Thyroid gland (tissue), 4 donors: ENCODE measurements at regions not wholly inside any gene's neighbourhood (a gene's known extent, or its start where the extent isn't known, plus 50 kb on each side); places are given as distances from the start of the nearest gene placed in this dataset.
"Not testable (repeated sequence)": the region's sequence is repeated elsewhere in the genome, so short reads cannot be mapped to it uniquely, and the experiment has no call there.

Experiments
- POLR2A ChIP-seq, 2 donors: fragments of 450-650 bp; IDR thresholded peaks; one replicate each; pipeline ENCODE4 v1.6.1; 2017; ENCODE audit warnings: antibody characterized with exemption in 2 of 2, mild to moderate bottlenecking in 2 of 2, moderate library complexity in 1 of 2
- TF ChIP-seq, protein P1 (sequence below), 6 experiments: fragments of 200-600 bp in 3 of 6; fragments of 450-650 bp in 3 of 6; sonication (generic) in 3 of 6; IDR thresholded peaks; one replicate each; pipeline ENCODE4 v1.5.1; 2016 to 2019; ENCODE audit warnings: antibody characterized with exemption in 6 of 6, mild to moderate bottlenecking in 2 of 6, inconsistent platforms in 1 of 6, moderate library complexity in 1 of 6

DNA sequence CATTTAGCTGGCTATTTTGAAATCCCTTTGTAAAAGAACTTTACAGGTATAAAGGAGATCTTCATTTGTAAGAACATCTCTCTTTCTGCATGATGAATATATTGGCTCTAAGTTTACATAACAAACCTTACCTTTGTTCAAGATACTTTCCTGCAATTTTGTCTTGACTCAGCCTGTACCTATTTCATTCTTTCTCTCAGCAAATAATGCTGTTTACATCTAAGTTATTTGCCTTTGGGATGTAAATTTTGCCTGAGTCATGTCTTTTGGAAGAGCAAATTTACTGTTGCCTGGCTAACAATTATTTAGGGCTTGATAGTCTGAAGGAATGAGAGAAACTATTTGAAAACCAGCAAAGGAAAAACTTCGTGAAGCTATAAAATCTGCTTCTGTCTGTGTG lies 210.4 kb upstream of the TGIF2LY start:
- TF ChIP-seq, protein P1, sequence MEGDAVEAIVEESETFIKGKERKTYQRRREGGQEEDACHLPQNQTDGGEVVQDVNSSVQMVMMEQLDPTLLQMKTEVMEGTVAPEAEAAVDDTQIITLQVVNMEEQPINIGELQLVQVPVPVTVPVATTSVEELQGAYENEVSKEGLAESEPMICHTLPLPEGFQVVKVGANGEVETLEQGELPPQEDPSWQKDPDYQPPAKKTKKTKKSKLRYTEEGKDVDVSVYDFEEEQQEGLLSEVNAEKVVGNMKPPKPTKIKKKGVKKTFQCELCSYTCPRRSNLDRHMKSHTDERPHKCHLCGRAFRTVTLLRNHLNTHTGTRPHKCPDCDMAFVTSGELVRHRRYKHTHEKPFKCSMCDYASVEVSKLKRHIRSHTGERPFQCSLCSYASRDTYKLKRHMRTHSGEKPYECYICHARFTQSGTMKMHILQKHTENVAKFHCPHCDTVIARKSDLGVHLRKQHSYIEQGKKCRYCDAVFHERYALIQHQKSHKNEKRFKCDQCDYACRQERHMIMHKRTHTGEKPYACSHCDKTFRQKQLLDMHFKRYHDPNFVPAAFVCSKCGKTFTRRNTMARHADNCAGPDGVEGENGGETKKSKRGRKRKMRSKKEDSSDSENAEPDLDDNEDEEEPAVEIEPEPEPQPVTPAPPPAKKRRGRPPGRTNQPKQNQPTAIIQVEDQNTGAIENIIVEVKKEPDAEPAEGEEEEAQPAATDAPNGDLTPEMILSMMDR (IDR thresholded peaks at IDR 0.05): not testable (repeated sequence)
- TF ChIP-seq POLR2A (IDR thresholded peaks at IDR 0.05): not testable (repeated sequence)
